Sigmoid colon (tissue), 4 donors: ENCODE measurements at regions not wholly inside any gene's neighbourhood (a gene's known extent, or its start where the extent isn't known, plus 50 kb on each side); places are given as distances from the start of the nearest gene placed in this dataset.

Experiments
- EP300 ChIP-seq, 4 donors: sonication (generic); formaldehyde crosslinking; IDR thresholded peaks; one replicate each; pipeline ENCODE4 v1.6.1; 2017; ENCODE audit warnings: antibody characterized with exemption in 4 of 4
- POLR2A ChIP-seq, 2 donors: fragments of 450-650 bp; IDR thresholded peaks; one replicate each; pipeline ENCODE4 v1.6.1; 2016; ENCODE audit warnings: antibody characterized with exemption in 2 of 2, mild to moderate bottlenecking in 2 of 2, moderate library complexity in 2 of 2
- TF ChIP-seq, protein P1 (sequence below), 4 experiments: fragments of 450-650 bp in 3 of 4; fragments of 200-600 bp in 1 of 4; IDR thresholded peaks; one replicate each; pipeline ENCODE4 v1.5.1; 2016 to 2019; ENCODE audit warnings: antibody characterized with exemption in 4 of 4, mild to moderate bottlenecking in 3 of 4, moderate library complexity in 2 of 4

DNA sequence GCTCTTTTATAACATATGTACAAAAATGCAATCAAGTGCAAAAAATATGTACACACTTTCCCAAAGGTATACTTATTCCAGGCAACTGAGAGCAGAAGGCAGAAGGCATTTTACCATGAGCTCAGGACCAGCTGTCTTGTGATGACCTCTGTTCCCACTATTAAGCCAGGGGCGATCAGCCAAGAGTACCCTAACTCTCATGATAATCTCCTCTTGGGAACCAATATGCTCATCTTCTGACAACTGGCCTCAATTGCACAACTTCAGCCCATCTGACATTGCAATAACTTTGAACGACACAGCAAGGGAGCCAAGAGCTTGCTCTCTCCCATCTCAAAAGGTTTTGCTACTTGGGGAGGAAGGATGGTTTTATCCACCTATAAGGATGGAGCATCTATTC is 471.9 kb downstream of the HS3ST3B1 start:
- TF ChIP-seq, protein P1, sequence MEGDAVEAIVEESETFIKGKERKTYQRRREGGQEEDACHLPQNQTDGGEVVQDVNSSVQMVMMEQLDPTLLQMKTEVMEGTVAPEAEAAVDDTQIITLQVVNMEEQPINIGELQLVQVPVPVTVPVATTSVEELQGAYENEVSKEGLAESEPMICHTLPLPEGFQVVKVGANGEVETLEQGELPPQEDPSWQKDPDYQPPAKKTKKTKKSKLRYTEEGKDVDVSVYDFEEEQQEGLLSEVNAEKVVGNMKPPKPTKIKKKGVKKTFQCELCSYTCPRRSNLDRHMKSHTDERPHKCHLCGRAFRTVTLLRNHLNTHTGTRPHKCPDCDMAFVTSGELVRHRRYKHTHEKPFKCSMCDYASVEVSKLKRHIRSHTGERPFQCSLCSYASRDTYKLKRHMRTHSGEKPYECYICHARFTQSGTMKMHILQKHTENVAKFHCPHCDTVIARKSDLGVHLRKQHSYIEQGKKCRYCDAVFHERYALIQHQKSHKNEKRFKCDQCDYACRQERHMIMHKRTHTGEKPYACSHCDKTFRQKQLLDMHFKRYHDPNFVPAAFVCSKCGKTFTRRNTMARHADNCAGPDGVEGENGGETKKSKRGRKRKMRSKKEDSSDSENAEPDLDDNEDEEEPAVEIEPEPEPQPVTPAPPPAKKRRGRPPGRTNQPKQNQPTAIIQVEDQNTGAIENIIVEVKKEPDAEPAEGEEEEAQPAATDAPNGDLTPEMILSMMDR (IDR thresholded peaks at IDR 0.05), result no peak
- TF ChIP-seq EP300 (IDR thresholded peaks at IDR 0.05) (no peak), POLR2A (IDR thresholded peaks at IDR 0.05) (no peak)
